ENCODE measurements at regions not wholly inside any gene's neighbourhood (a gene's known extent, or its start where the extent isn't known, plus 50 kb on each side); places are given as distances from the start of the nearest gene placed in this dataset.

DNA sequence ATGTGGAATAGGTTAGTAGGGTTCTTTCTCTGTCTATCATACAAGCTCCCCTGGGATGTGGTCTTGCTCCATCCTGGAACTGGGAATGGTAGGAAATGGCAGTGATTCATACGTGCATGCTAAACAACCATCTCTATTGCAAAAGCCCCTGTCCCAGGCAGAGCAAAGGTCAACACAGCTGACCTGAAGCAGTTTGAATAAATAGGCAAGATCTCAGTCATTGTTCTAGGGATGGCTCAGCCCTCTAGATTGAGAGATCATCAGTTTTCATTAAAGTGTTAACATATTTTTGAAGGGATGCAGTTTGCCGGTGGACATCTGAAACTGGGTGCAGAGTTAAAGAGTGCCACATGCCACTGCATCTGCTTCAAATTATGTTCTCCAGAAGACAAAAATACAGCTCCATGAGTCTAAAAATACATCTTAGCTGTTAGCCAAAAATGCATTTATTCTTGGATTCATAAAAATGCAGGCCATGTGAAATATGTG, 224.1 kb downstream of the ESM1 start:
- TF ChIP-seq, protein P1, sequence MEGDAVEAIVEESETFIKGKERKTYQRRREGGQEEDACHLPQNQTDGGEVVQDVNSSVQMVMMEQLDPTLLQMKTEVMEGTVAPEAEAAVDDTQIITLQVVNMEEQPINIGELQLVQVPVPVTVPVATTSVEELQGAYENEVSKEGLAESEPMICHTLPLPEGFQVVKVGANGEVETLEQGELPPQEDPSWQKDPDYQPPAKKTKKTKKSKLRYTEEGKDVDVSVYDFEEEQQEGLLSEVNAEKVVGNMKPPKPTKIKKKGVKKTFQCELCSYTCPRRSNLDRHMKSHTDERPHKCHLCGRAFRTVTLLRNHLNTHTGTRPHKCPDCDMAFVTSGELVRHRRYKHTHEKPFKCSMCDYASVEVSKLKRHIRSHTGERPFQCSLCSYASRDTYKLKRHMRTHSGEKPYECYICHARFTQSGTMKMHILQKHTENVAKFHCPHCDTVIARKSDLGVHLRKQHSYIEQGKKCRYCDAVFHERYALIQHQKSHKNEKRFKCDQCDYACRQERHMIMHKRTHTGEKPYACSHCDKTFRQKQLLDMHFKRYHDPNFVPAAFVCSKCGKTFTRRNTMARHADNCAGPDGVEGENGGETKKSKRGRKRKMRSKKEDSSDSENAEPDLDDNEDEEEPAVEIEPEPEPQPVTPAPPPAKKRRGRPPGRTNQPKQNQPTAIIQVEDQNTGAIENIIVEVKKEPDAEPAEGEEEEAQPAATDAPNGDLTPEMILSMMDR (conservative IDR thresholded peaks at IDR 0.05): no peak
- TF ChIP-seq EZH2 (IDR thresholded peaks at IDR 0.05; ENCODE audit: low read depth): no peak

Data from PC-9 (cell line).